GM04503 (cell line): ENCODE measurements at regions not wholly inside any gene's neighbourhood (a gene's known extent, or its start where the extent isn't known, plus 50 kb on each side); places are given as distances from the start of the nearest gene placed in this dataset.
"Not testable (repeated sequence)": the region's sequence is repeated elsewhere in the genome, so short reads cannot be mapped to it uniquely, and the experiment has no call there.

ENCODE experiments used
- DNase-seq: peaks from one replicate; pipeline ENCODE4 v3.0.0-alpha.2; 2012; ENCODE audit warnings: low read depth

GRCh38 chr2:147416099-147416498 lies 428.7 kb upstream of the ACVR2A start:
- DNase-seq: no peak

DNA sequence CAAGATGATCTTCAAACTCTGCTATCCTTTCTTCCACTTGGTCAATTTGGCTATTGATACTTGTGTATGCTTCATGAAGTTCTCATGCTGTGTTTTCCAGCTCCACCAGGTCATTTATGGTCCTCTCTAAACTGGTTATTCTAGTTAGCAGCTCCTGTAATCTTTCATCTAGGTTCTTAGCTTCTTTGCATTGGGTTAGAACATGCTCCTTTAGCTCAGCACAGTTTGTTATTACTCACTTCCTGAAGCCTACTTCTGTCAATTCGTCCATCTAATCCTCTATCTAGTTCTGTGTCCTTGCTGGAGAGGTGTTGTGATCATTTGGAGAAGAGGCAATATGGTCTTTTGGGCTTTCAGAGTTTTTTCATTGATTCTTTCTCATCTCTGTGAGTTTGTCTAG lies 430.2 kb upstream of the ACVR2A start:
- DNase-seq: not testable (repeated sequence)

- no peak for DNase-seq
These were observed 436.5 kb upstream of the ACVR2A start for GRCh38 chr2:147408357-147408756.

DNA sequence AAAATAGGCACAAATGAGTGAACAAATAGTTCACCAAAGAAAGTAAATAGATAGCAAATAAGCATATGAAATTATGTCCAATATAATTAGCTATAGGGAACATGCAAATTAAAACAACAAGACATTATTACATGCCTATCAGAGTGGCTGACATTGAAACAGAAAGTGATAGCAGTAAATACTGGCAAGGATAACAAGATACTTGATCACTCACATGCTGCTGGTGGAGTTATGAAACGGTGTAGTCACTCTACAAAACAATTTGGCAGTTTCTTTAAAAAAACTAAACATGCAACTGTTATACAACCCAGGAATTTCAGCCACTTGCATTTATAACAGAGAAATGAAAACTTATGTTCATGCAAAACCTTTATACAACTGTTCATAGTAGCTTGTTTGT lies 439.2 kb upstream of the ACVR2A start:
- no peak for DNase-seq

- no peak for DNase-seq
These were observed 445.8 kb upstream of the ACVR2A start for GRCh38 chr2:147398996-147399395.

DNA sequence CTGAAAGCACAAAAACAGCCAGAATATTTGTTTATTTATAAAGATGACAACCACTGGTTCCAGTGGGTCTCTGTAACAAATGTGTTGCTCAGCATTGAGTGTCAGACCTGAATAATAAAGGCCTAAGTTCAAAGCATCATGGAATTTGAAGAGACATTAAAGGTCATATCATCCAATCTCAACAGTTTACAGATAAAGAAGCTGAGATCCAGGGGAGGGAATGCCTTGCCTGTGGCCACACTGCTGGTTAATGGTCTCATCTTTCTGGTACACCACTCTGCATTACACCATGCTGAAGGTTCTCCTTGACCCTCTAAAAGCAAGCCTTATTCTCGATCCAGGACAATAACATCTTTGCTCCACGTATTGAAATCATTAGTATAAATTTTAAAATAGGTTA lies 446.5 kb upstream of the ACVR2A start:
- no peak for DNase-seq

- DNase-seq: no peak
These were observed 447.9 kb upstream of the ACVR2A start for GRCh38 chr2:147396890-147397289.

DNA sequence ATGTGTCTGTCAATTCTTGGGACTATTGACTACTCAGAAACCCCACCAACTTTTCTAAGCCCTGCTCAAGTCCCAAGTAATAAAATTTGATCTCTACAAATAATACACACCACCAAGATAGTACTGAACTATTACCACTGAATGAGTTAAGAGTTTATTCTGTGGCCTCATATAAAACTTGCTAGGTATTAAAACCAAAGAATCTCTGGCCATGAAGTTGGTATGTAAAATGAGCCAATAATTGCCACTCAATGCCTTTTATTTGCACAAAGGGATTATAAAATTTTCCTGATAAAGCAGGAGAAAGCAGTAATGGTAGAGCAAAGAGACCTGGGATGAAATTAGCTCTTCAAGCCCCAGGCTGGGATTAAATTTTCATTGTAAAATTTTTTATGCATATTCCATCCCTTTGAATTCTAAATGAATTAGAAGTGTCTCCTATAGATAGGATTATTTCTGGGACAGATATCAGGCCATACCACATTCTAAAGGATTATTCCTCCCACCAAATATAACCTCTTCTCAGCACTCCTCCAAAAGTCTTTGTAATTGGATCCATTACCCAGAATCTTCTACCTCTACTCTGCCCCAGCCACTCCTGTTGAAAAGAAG lies 450.5 kb upstream of the ACVR2A start:
- DNase-seq: no peak

- DNase-seq: no peak
These were observed 452.6 kb upstream of the ACVR2A start for GRCh38 chr2:147392180-147392579.

- no peak for DNase-seq
These were observed 454.4 kb upstream of the ACVR2A start for GRCh38 chr2:147390475-147390874.

DNA sequence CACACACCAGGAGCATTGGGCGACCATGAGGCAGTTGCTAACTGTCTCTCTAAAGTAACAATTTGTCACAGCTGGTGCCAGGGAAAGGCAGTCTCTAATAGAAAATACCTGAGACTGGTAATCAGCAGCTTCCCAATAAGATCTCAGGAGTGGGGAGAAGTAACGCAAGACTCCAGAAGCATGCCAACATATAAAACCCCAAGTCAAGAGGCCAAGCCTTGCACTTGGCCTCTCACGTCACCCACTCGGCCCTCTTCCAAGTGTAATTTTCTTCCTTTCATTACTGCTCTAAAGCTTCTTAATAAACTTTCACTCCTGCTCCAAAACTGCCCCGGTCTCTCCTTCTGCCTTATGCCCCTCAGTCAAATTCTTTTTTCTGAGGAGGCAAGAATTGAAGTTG lies 455.6 kb upstream of the ACVR2A start:
- DNase-seq: no peak

GRCh38 chr2:147388217-147388616 lies 456.6 kb upstream of the ACVR2A start:
- no peak for DNase-seq

DNA sequence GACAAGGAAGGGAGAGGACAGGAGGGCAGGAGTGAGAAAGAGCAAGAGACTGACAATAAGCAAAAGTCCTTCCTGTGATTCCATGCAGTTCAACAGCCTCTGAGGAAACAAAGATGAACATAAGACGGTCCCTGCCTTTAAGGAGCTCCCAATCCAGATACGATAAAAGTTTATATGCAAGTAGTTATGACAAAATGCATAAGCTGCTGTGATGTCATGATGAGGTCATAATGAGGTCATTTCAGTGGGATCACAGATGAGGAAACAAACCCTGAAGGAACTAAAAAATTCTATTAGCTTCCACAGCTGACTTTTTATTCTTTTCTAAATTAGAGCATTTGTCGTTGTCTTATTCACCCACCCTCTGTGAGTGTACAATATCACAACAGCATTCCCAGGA lies 458.5 kb upstream of the ACVR2A start:
- no peak for DNase-seq

- DNase-seq: no peak
These were observed 459.2 kb upstream of the ACVR2A start for GRCh38 chr2:147385600-147385999.

- DNase-seq: no peak
These were observed 460.2 kb upstream of the ACVR2A start for GRCh38 chr2:147384659-147385058.

- DNase-seq: no peak
These were observed 462.4 kb upstream of the ACVR2A start for GRCh38 chr2:147382322-147382948.

DNA sequence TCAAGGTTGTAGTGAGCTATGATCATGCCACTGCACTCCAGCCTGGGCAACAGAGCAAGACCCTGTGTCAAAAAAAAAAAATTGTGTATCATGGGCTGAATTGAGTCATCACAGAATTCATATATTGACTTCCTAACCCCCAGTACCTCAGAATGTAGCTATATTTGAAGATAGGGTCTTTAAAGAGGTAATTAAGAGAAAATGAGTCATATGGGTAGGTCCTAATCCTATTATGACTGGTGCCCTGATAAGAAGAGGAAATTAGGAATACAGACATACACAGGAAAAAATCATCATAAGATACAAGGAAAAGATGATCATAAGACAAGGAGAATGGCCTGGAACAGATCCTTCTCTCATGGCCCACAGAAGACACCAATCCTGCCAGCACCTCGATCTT lies 466.4 kb upstream of the ACVR2A start:
- no peak for DNase-seq

DNA sequence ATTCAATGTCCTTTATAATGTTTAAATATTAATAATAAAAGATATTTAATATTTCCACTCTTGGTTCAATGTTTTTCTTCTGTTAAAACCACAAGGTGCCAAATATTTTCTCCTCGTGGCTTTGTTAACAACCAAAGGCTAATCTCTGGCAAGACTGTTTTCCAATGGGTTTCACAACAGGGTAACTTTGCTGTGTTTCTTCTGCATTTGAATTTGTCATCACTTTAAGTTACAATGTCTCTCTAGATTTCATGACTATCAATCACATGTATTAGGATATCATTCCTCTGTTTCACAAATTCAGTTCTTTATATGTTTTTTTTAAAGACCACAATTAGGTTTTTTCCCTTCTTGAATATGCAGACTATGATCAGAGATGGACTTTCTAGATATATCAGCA lies 469.8 kb upstream of the ACVR2A start:
- DNase-seq: no peak

DNA sequence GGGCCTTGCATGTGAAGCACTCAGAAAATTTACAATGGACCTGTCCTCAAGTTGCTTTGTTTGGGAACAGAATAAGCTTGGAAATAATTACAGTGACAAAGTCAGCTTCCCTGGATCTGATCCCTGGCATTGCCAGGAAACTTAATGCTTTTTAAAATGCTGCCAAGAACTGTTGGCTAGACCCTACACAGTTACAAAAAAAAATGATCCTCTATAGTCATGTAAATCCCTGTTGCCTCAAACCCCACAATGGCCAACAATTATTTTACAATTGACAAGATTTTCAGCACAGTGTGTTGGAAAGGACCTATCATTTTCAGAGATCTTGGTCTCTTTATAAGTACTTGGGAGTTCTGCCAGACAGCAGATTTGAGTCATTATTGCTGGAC lies 470.4 kb upstream of the ACVR2A start:
- DNase-seq: peak; percentile 34

DNA sequence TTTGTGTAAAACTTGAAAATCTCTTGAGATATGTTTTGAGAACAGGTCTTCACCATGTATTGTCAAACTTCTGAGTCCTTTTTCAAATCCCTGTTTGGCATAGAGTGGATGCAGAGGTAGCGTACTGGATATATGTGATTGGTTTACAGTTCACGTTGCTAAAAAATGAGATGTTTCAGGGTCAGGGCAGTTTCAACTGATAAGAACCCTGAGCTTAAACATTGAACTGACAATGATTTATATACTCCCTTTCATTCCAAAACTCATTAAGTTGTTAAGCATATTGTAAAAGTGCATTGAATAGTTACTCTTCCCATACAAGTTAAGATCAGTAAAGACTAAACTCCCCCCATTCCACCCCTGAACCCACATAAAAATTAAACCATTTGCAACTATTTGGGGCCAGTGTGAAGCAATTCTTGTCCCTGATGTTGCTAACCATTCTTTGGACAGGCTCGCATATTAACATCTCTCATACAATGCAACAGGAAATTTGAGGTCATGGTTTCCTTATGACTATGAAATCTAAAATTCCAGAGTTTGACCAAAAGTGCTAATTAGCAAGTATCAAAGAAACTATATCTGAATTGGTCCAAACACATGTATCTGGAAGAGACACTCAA lies 470.9 kb upstream of the ACVR2A start:
- DNase-seq: no peak

- no peak for DNase-seq
These were observed 476.5 kb upstream of the ACVR2A start for GRCh38 chr2:147368306-147368705.

- no peak for DNase-seq
These were observed 478.6 kb upstream of the ACVR2A start for GRCh38 chr2:147366279-147366678.

GRCh38 chr2:147365622-147366021 lies 479.2 kb upstream of the ACVR2A start:
- DNase-seq: no peak

DNA sequence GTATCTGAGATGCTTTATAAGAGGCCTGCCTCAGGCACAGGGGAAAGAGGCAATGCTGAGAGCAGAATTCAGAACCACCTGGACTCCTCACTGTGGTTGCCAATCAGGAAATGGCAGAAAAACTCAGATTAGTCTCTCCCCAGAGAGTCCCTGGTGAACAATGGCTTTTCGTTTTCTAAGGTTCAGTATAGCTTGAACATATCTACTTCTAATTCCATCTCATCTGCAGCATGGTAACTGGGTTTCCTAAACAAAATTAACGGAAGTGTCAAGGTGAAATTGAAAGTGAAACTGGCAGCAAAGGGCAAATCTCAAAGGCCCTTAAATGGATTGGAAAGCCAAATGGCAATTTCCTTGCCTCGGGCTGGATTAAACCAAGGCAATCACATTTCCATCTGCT lies 480.2 kb upstream of the ACVR2A start:
- DNase-seq: no peak
